HAP-1 (cell line): ENCODE measurements at regions not wholly inside any gene's neighbourhood (a gene's known extent, or its start where the extent isn't known, plus 50 kb on each side); places are given as distances from the start of the nearest gene placed in this dataset.

Source experiments
- DNase-seq, 2 experiments: peaks; one replicate each; pipeline ENCODE4 v3.0.0-alpha.2; 2016 to 2020; ENCODE audit warnings: low spot score in 2 of 2
- H3K27me3 ChIP-seq: fragments of 250-450 bp; sonication (Bioruptor Pico); 2 replicates; pipeline ENCODE4 v1.5.1; 2020; ENCODE audit warnings: low read depth, mild to moderate bottlenecking, moderate library complexity
- H3K36me3 ChIP-seq: fragments of 250-450 bp; sonication (Bioruptor Pico); replicated peaks from 2 replicates; pipeline ENCODE4 v1.5.1; 2020; ENCODE audit warnings: mild to moderate bottlenecking
- H3K4me1 ChIP-seq: fragments of 250-450 bp; sonication (Bioruptor Pico); 2 replicates; pipeline ENCODE4 v1.5.1; 2020; ENCODE audit warnings: mild to moderate bottlenecking
- H3K4me3 ChIP-seq: fragments of 250-450 bp; sonication (Bioruptor Pico); 2 replicates; pipeline ENCODE4 v1.5.1; 2020; ENCODE audit warnings: mild to moderate bottlenecking, moderate library complexity
- H3K9me3 ChIP-seq: fragments of 250-450 bp; sonication (Bioruptor Pico); 2 replicates; pipeline ENCODE4 v1.5.1; 2020; ENCODE audit warnings: mild to moderate bottlenecking, moderate library complexity
- in situ Hi-C: fragments of 300-500 bp; cut with MboI; formaldehyde crosslinking; loops from 3 replicates; pipeline ENCODE4 v1.14.3; 2020; ENCODE audit warnings: low sequenced_read_pairs, inconsistent platforms, mixed read lengths

- DNase-seq: peak in 1 of 2 experiments; percentile 67
- in situ Hi-C loops: no loop called here
- Histone ChIP-seq H3K27me3 (no peaks in the 10 kb centered on the region), H3K36me3 (no peaks in the 10 kb centered on the region), H3K9me3 (no peaks in the 10 kb centered on the region), H3K4me1 (peaks cover 4% of the 10 kb centered on the region; the same call in 1 of the 2 replicates), H3K4me3 (no peak overlapping the region)
These were observed 1040.2 kb upstream of the SORCS1 start for GRCh38 chr10:108204528-108205305.

GRCh38 chr10:108203905-108204527 is 1039.5 kb upstream of the SORCS1 start:
- Histone ChIP-seq H3K4me1 (peaks cover 4% of the 10 kb centered on the region; the same call in 1 of the 2 replicates), H3K36me3 (no peaks in the 10 kb centered on the region), H3K27me3 (no peaks in the 10 kb centered on the region), H3K9me3 (no peaks in the 10 kb centered on the region), H3K4me3 (no peak overlapping the region)
- in situ Hi-C loops: no loop called here
- DNase-seq: peak in 1 of 2 experiments; percentile 73

- DNase-seq: no peak
- H3K4me1 ChIP-seq: no peaks in the 10 kb centered on the region
- no peaks in the 10 kb centered on the region for H3K9me3 ChIP-seq
- in situ Hi-C loops: no loop called here
- no peaks in the 10 kb centered on the region for H3K36me3 ChIP-seq
- no peak overlapping the region for H3K4me3 ChIP-seq
- H3K27me3 ChIP-seq: no peaks in the 10 kb centered on the region
These were observed 1023.0 kb upstream of the SORCS1 start for GRCh38 chr10:108187408-108188012.

GRCh38 chr10:108184114-108184513 is 1019.6 kb upstream of the SORCS1 start:
- Histone ChIP-seq H3K4me3 (no peak overlapping the region), H3K27me3 (no peaks in the 10 kb centered on the region), H3K36me3 (no peaks in the 10 kb centered on the region), H3K4me1 (no peaks in the 10 kb centered on the region), H3K9me3 (no peaks in the 10 kb centered on the region)
- no peak for DNase-seq
- in situ Hi-C loops: no loop called here

GRCh38 chr10:108180878-108181277 is 1016.4 kb upstream of the SORCS1 start:
- in situ Hi-C loops: no loop called here
- Histone ChIP-seq H3K36me3 (no peaks in the 10 kb centered on the region), H3K27me3 (no peaks in the 10 kb centered on the region), H3K4me1 (no peaks in the 10 kb centered on the region), H3K9me3 (no peaks in the 10 kb centered on the region), H3K4me3 (no peak overlapping the region)
- no peak for DNase-seq

GRCh38 chr10:108169846-108170245 is 1005.3 kb upstream of the SORCS1 start:
- in situ Hi-C loops: no loop called here
- no peaks in the 10 kb centered on the region; the same call in 1 of the 2 replicates for H3K4me1 ChIP-seq
- no peaks in the 10 kb centered on the region for H3K27me3 ChIP-seq
- H3K9me3 ChIP-seq: no peaks in the 10 kb centered on the region
- DNase-seq: no peak
- no peak overlapping the region for H3K4me3 ChIP-seq
- H3K36me3 ChIP-seq: no peaks in the 10 kb centered on the region

- DNase-seq: no peak
- no peaks in the 10 kb centered on the region; the same call in 1 of the 2 replicates for H3K4me1 ChIP-seq
- H3K4me3 ChIP-seq: no peak overlapping the region
- H3K36me3 ChIP-seq: no peaks in the 10 kb centered on the region
- H3K9me3 ChIP-seq: no peaks in the 10 kb centered on the region
- in situ Hi-C loops: no loop called here
- H3K27me3 ChIP-seq: no peaks in the 10 kb centered on the region
These were observed 1003.3 kb upstream of the SORCS1 start for GRCh38 chr10:108167766-108168165.

- Histone ChIP-seq H3K36me3 (no peaks in the 10 kb centered on the region), H3K9me3 (no peaks in the 10 kb centered on the region), H3K27me3 (no peaks in the 10 kb centered on the region), H3K4me1 (no peaks in the 10 kb centered on the region), H3K4me3 (no peak overlapping the region)
- DNase-seq: no peak
- in situ Hi-C loops: no loop called here
These were observed 1001.9 kb upstream of the SORCS1 start for GRCh38 chr10:108166401-108166800.

- Histone ChIP-seq H3K27me3 (no peaks in the 10 kb centered on the region), H3K9me3 (no peaks in the 10 kb centered on the region), H3K36me3 (no peaks in the 10 kb centered on the region), H3K4me3 (no peak overlapping the region), H3K4me1 (no peaks in the 10 kb centered on the region)
- DNase-seq: no peak
- in situ Hi-C loops: no loop called here
These were observed 982.8 kb upstream of the SORCS1 start for GRCh38 chr10:108147346-108147745.

GRCh38 chr10:108141064-108141463 is 976.6 kb upstream of the SORCS1 start:
- Histone ChIP-seq H3K27me3 (no peaks in the 10 kb centered on the region), H3K4me1 (no peaks in the 10 kb centered on the region), H3K36me3 (no peaks in the 10 kb centered on the region), H3K9me3 (no peaks in the 10 kb centered on the region), H3K4me3 (no peak overlapping the region)
- in situ Hi-C loops: no loop called here
- DNase-seq: no peak

GRCh38 chr10:108132303-108132702 is 967.8 kb upstream of the SORCS1 start:
- H3K36me3 ChIP-seq: no peaks in the 10 kb centered on the region
- no peaks in the 10 kb centered on the region for H3K27me3 ChIP-seq
- in situ Hi-C loops: no loop called here
- peak; percentile 31 to 40 for DNase-seq
- H3K9me3 ChIP-seq: no peaks in the 10 kb centered on the region
- peaks cover 3% of the 10 kb centered on the region; the same call in 1 of the 2 replicates for H3K4me1 ChIP-seq
- no peak overlapping the region for H3K4me3 ChIP-seq

- H3K36me3 ChIP-seq: no peaks in the 10 kb centered on the region
- peaks cover 3% of the 10 kb centered on the region; the same call in 1 of the 2 replicates for H3K4me1 ChIP-seq
- H3K4me3 ChIP-seq: no peak overlapping the region
- no peaks in the 10 kb centered on the region for H3K27me3 ChIP-seq
- in situ Hi-C loops: no loop called here
- no peak for DNase-seq
- no peaks in the 10 kb centered on the region for H3K9me3 ChIP-seq
These were observed 966.1 kb upstream of the SORCS1 start for GRCh38 chr10:108130575-108130974.

- Histone ChIP-seq H3K27me3 (no peaks in the 10 kb centered on the region), H3K4me1 (peaks cover 10% of the 10 kb centered on the region), H3K36me3 (no peaks in the 10 kb centered on the region), H3K9me3 (no peaks in the 10 kb centered on the region), H3K4me3 (no peak overlapping the region)
- in situ Hi-C loops: no loop called here
- DNase-seq: no peak
These were observed 947.7 kb upstream of the SORCS1 start for GRCh38 chr10:108112218-108112617.

- DNase-seq: no peak
- H3K9me3 ChIP-seq: no peaks in the 10 kb centered on the region
- no peaks in the 10 kb centered on the region; the same call in 1 of the 2 replicates for H3K27me3 ChIP-seq
- in situ Hi-C loops: no loop called here
- H3K4me1 ChIP-seq: peaks cover 13% of the 10 kb centered on the region
- H3K36me3 ChIP-seq: no peaks in the 10 kb centered on the region
- no peak overlapping the region for H3K4me3 ChIP-seq
These were observed 940.1 kb upstream of the SORCS1 start for GRCh38 chr10:108104551-108105156.
